IPS-15b (cell line): ENCODE measurements at regions not wholly inside any gene's neighbourhood (a gene's known extent, or its start where the extent isn't known, plus 50 kb on each side); places are given as distances from the start of the nearest gene placed in this dataset.

Experiments
- H3K27me3 ChIP-seq: one replicate; pipeline ENCODE4 v1.6.1; 2013; ENCODE audit warnings: low read length; ENCODE audit not compliant: control insufficient read depth, insufficient read depth
- H3K36me3 ChIP-seq: one replicate; pipeline ENCODE4 v1.6.1; 2013; ENCODE audit warnings: low read length; ENCODE audit not compliant: control insufficient read depth, insufficient read depth
- H3K4me1 ChIP-seq: one replicate; pipeline ENCODE4 v1.6.1; 2013; ENCODE audit warnings: mild to moderate bottlenecking, low read length; ENCODE audit not compliant: control insufficient read depth, insufficient read depth
- H3K4me3 ChIP-seq: one replicate; pipeline ENCODE4 v1.5.1; 2013; ENCODE audit warnings: low read depth, low read length
- H3K9ac ChIP-seq: one replicate; pipeline ENCODE4 v1.6.1; 2013; ENCODE audit warnings: low read depth, mild to moderate bottlenecking, low read length
- H3K9me3 ChIP-seq: one replicate; pipeline ENCODE4 v1.6.1; 2013; ENCODE audit warnings: mild to moderate bottlenecking, low read length; ENCODE audit not compliant: control insufficient read depth, insufficient read depth

GRCh38 chr15:95345867-95346266 lies 984.6 kb upstream of the NR2F2 start:
- no peak overlapping the region for H3K9ac ChIP-seq
- H3K9me3 ChIP-seq, result no peaks in the 10 kb centered on the region
- H3K27me3 ChIP-seq, result no peaks in the 10 kb centered on the region
- no peaks in the 10 kb centered on the region for H3K36me3 ChIP-seq
- no peaks in the 10 kb centered on the region for H3K4me1 ChIP-seq
- H3K4me3 ChIP-seq, result no peak overlapping the region

GRCh38 chr15:95346721-95347475 lies 983.6 kb upstream of the NR2F2 start:
- Histone ChIP-seq H3K9ac (no peak overlapping the region), H3K27me3 (no peaks in the 10 kb centered on the region), H3K4me1 (no peaks in the 10 kb centered on the region)

GRCh38 chr15:95347837-95348236 lies 982.7 kb upstream of the NR2F2 start:
- no peaks in the 10 kb centered on the region for H3K4me1 ChIP-seq
- H3K27me3 ChIP-seq, result no peaks in the 10 kb centered on the region
- H3K9me3 ChIP-seq, result no peaks in the 10 kb centered on the region
- no peak overlapping the region for H3K4me3 ChIP-seq
- H3K9ac ChIP-seq, result no peak overlapping the region
- no peaks in the 10 kb centered on the region for H3K36me3 ChIP-seq

More at GRCh38 chr15:95346721-95347475, 983.6 kb upstream of the NR2F2 start:
- no peaks in the 10 kb centered on the region for H3K36me3 ChIP-seq
- no peak overlapping the region for H3K4me3 ChIP-seq
- H3K9me3 ChIP-seq, result no peaks in the 10 kb centered on the region

- no peaks in the 10 kb centered on the region for H3K27me3 ChIP-seq
- H3K4me1 ChIP-seq, result no peaks in the 10 kb centered on the region
- no peaks in the 10 kb centered on the region for H3K36me3 ChIP-seq
- H3K9ac ChIP-seq, result no peak overlapping the region
- H3K4me3 ChIP-seq, result no peak overlapping the region
- no peaks in the 10 kb centered on the region for H3K9me3 ChIP-seq
Measured at GRCh38 chr15:95350908-95351307, 979.6 kb upstream of the NR2F2 start.

GRCh38 chr15:95352631-95353187 lies 977.8 kb upstream of the NR2F2 start:
- no peaks in the 10 kb centered on the region for H3K9me3 ChIP-seq
- no peaks in the 10 kb centered on the region for H3K36me3 ChIP-seq
- no peaks in the 10 kb centered on the region for H3K27me3 ChIP-seq
- H3K9ac ChIP-seq, result no peak overlapping the region
- no peaks in the 10 kb centered on the region for H3K4me1 ChIP-seq
- H3K4me3 ChIP-seq, result no peak overlapping the region

- Histone ChIP-seq H3K36me3 (no peaks in the 10 kb centered on the region), H3K4me1 (no peaks in the 10 kb centered on the region), H3K9me3 (no peaks in the 10 kb centered on the region), H3K9ac (no peak overlapping the region), H3K4me3 (no peak overlapping the region), H3K27me3 (no peaks in the 10 kb centered on the region)
Measured at GRCh38 chr15:95353512-95353911, 977.0 kb upstream of the NR2F2 start.

GRCh38 chr15:95359966-95360365 lies 970.5 kb upstream of the NR2F2 start:
- no peaks in the 10 kb centered on the region for H3K9me3 ChIP-seq
- no peaks in the 10 kb centered on the region for H3K27me3 ChIP-seq
- H3K4me3 ChIP-seq, result no peak overlapping the region
- H3K9ac ChIP-seq, result no peak overlapping the region
- no peaks in the 10 kb centered on the region for H3K36me3 ChIP-seq
- no peaks in the 10 kb centered on the region for H3K4me1 ChIP-seq

- H3K9ac ChIP-seq, result no peak overlapping the region
- no peaks in the 10 kb centered on the region for H3K9me3 ChIP-seq
- H3K27me3 ChIP-seq, result no peaks in the 10 kb centered on the region
- H3K4me3 ChIP-seq, result no peak overlapping the region
- no peaks in the 10 kb centered on the region for H3K36me3 ChIP-seq
- no peaks in the 10 kb centered on the region for H3K4me1 ChIP-seq
Measured at GRCh38 chr15:95362306-95362705, 968.2 kb upstream of the NR2F2 start.

GRCh38 chr15:95363646-95364045 lies 966.9 kb upstream of the NR2F2 start:
- H3K9ac ChIP-seq, result no peak overlapping the region
- H3K4me3 ChIP-seq, result no peak overlapping the region
- no peaks in the 10 kb centered on the region for H3K36me3 ChIP-seq
- H3K4me1 ChIP-seq, result no peaks in the 10 kb centered on the region
- H3K27me3 ChIP-seq, result no peaks in the 10 kb centered on the region
- no peaks in the 10 kb centered on the region for H3K9me3 ChIP-seq

GRCh38 chr15:95365511-95366107 lies 964.9 kb upstream of the NR2F2 start:
- no peaks in the 10 kb centered on the region for H3K4me1 ChIP-seq
- no peaks in the 10 kb centered on the region for H3K9me3 ChIP-seq
- H3K4me3 ChIP-seq, result no peak overlapping the region
- no peaks in the 10 kb centered on the region for H3K27me3 ChIP-seq
- H3K36me3 ChIP-seq, result no peaks in the 10 kb centered on the region
- no peak overlapping the region for H3K9ac ChIP-seq

- H3K4me1 ChIP-seq, result no peaks in the 10 kb centered on the region
- no peaks in the 10 kb centered on the region for H3K9me3 ChIP-seq
- no peak overlapping the region for H3K4me3 ChIP-seq
- no peaks in the 10 kb centered on the region for H3K27me3 ChIP-seq
- no peak overlapping the region for H3K9ac ChIP-seq
- no peaks in the 10 kb centered on the region for H3K36me3 ChIP-seq
Measured at GRCh38 chr15:95368191-95368590, 962.3 kb upstream of the NR2F2 start.
